HAP-1 (cell line): ENCODE measurements at regions not wholly inside any gene's neighbourhood (a gene's known extent, or its start where the extent isn't known, plus 50 kb on each side); places are given as distances from the start of the nearest gene placed in this dataset.
"Not testable (repeated sequence)": the region's sequence is repeated elsewhere in the genome, so short reads cannot be mapped to it uniquely, and the experiment has no call there.

Experiments used
- DNase-seq, 2 experiments: peaks; one replicate each; pipeline ENCODE4 v3.0.0-alpha.2; 2016 to 2020; ENCODE audit warnings: low spot score in 2 of 2
- H3K27me3 ChIP-seq: fragments of 250-450 bp; sonication (Bioruptor Pico); 2 replicates; pipeline ENCODE4 v1.5.1; 2020; ENCODE audit warnings: low read depth, mild to moderate bottlenecking, moderate library complexity
- H3K36me3 ChIP-seq: fragments of 250-450 bp; sonication (Bioruptor Pico); replicated peaks from 2 replicates; pipeline ENCODE4 v1.5.1; 2020; ENCODE audit warnings: mild to moderate bottlenecking
- H3K4me1 ChIP-seq: fragments of 250-450 bp; sonication (Bioruptor Pico); 2 replicates; pipeline ENCODE4 v1.5.1; 2020; ENCODE audit warnings: mild to moderate bottlenecking
- H3K4me3 ChIP-seq: fragments of 250-450 bp; sonication (Bioruptor Pico); 2 replicates; pipeline ENCODE4 v1.5.1; 2020; ENCODE audit warnings: mild to moderate bottlenecking, moderate library complexity
- H3K9me3 ChIP-seq: fragments of 250-450 bp; sonication (Bioruptor Pico); 2 replicates; pipeline ENCODE4 v1.5.1; 2020; ENCODE audit warnings: mild to moderate bottlenecking, moderate library complexity
- in situ Hi-C: fragments of 300-500 bp; cut with MboI; formaldehyde crosslinking; loops from 3 replicates; pipeline ENCODE4 v1.14.3; 2020; ENCODE audit warnings: low sequenced_read_pairs, inconsistent platforms, mixed read lengths

DNA sequence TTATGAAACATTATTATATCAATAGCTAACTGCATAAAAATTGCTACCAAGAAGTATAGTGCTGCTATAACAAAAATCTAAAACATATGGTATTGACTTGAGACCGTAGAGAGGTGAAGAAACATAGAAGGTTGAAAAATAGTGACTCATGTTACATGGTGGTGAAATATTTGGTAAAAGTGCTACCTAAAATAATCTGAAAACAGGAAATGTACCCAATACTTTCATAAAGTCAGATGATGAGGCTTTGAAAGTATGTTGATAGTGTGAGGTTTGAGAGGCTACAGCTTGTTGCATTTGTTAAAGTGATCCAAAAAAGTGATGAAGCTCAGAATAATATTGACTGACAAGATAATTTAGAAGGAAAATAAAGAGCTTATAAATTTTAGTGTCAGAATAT is 718.7 kb upstream of the SLC8A1 start:
- no peak overlapping the region for H3K4me3 ChIP-seq
- H3K4me1 ChIP-seq: no peaks in the 10 kb centered on the region
- H3K9me3 ChIP-seq: no peaks in the 10 kb centered on the region
- H3K36me3 ChIP-seq: no peaks in the 10 kb centered on the region
- no peaks in the 10 kb centered on the region for H3K27me3 ChIP-seq
- in situ Hi-C loops: no loop called here
- no peak for DNase-seq

DNA sequence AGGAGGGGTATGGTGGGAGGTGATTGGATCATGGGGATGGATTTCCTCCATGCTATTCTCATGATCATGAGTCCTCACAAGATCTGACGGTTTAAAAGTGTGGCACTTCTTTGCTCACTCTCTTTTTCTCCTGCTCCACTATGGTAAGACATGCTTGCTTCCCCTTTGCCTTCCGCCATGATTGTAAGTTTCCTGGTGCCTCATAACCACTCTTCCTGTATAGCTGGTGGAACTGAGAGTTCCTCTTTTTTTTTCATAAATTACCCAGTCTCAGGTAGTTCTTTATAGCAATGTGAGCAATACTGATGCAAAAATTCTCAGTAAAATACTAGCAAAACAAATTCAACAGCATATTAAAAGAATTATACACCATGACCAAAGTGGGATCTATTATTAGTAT is 728.5 kb upstream of the SLC8A1 start:
- Histone ChIP-seq H3K4me1 (no peaks in the 10 kb centered on the region), H3K9me3 (no peaks in the 10 kb centered on the region), H3K27me3 (no peaks in the 10 kb centered on the region), H3K4me3 (no peak overlapping the region), H3K36me3 (no peaks in the 10 kb centered on the region)
- DNase-seq: no peak
- in situ Hi-C loops: no loop called here

DNA sequence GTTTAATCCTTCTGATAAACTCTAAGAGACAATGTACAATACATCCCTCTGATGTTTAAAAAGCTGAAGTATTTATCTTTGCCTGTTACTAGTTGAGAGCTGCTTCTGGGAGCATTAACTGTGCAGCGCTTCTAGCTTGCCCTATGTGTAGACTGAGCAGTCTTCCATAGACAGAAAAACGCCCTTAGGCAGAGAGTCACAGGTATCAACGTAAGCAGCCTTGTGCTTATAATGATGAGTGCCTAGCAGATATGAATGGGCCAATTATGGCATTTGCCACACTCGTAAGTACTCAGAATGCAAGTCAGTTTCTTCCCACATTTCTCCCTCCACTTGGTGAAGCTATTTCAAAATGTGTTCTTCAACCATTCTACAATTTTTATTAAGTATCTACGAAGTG is 731.1 kb upstream of the SLC8A1 start:
- Histone ChIP-seq H3K27me3 (no peaks in the 10 kb centered on the region), H3K36me3 (no peaks in the 10 kb centered on the region), H3K9me3 (no peaks in the 10 kb centered on the region), H3K4me1 (no peaks in the 10 kb centered on the region), H3K4me3 (no peak overlapping the region)
- in situ Hi-C loops: no loop called here
- no peak for DNase-seq

DNA sequence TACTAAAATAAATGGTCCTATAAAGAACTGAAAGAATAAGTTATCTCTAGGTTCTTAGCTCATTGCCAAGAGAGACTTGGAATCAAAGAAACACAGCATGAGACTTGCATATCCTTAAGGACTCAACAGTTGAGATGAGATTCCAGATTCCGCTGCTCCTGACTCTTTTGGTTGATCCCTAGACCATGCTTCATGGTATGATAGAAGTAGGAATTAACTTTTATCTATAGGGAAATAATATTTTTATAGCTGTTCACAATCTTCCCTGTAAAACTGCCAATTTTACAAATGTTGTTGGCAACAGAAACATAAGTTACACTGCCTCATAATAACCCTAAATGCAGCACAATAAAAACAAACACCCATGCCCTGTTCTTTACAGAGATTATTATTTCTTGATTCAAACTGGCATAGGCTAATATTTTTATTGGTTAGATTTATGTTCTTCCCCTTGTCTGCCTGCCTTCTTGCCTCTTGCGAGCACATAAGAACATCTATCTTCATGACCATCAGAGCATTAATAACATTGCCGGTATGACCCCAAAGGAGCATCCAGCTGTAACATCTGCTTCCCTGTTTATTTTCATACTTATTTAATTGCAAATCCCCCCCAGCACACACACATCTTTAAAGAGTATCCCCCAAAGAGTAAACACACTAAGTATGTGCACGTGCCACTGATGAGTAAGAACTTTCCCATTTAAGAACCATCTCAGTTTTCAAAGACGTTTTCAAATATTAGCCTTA is 735.7 kb upstream of the SLC8A1 start:
- no peak for DNase-seq
- Histone ChIP-seq H3K9me3 (no peaks in the 10 kb centered on the region), H3K36me3 (no peaks in the 10 kb centered on the region), H3K27me3 (no peaks in the 10 kb centered on the region), H3K4me3 (no peak overlapping the region), H3K4me1 (no peaks in the 10 kb centered on the region)
- in situ Hi-C loops: no loop called here

DNA sequence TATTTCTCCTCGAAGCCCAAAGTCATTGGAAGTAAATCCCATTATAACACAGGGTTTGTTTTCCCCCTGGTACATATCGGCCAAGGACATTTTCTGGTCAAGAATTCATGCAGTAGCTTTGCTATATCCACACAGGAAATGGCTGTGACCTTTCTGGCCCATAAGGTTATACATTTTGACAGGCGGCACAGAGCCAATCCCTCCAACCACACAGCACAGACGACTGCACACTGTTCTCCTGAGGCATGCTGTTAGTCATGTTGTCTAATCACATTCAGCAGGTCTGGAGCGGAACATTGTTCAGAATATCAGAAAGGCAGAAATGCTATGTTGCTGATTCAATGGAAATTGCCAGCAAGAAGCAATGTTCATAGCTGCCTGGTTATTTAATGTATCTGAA is 742.3 kb upstream of the SLC8A1 start:
- Histone ChIP-seq H3K27me3 (no peaks in the 10 kb centered on the region), H3K9me3 (no peaks in the 10 kb centered on the region), H3K4me1 (no peaks in the 10 kb centered on the region), H3K36me3 (no peaks in the 10 kb centered on the region), H3K4me3 (no peak overlapping the region)
- DNase-seq: no peak
- in situ Hi-C loops: no loop called here

- H3K36me3 ChIP-seq: no peaks in the 10 kb centered on the region
- no peak overlapping the region for H3K4me3 ChIP-seq
- DNase-seq: no peak
- H3K9me3 ChIP-seq: no peaks in the 10 kb centered on the region
- in situ Hi-C loops: no loop called here
- H3K4me1 ChIP-seq: no peaks in the 10 kb centered on the region
- no peaks in the 10 kb centered on the region for H3K27me3 ChIP-seq
Observed at GRCh38 chr2:41197781-41198180, 745.9 kb upstream of the SLC8A1 start.

DNA sequence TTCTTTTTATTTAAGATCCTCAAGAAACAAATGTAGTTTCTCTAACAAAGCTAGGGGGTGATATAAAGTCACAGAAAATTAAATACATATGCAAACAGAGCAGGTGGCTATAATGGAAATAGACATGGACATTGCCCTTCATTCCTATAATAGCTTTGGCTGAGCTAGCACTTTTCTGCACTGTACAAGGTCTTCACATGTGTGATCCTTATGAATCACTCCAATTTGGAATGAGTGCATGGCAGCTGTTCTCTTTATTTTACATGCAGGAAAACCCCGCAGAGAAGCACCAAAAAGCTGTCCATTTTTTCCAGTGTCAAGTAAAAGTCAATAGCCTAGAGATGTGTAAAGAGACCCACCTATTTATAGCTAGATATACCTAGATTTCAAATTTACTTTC is 747.4 kb upstream of the SLC8A1 start:
- no peak for DNase-seq
- H3K27me3 ChIP-seq: no peaks in the 10 kb centered on the region
- no peaks in the 10 kb centered on the region for H3K4me1 ChIP-seq
- H3K36me3 ChIP-seq: no peaks in the 10 kb centered on the region
- no peaks in the 10 kb centered on the region for H3K9me3 ChIP-seq
- no peak overlapping the region for H3K4me3 ChIP-seq
- in situ Hi-C loops: no loop called here

DNA sequence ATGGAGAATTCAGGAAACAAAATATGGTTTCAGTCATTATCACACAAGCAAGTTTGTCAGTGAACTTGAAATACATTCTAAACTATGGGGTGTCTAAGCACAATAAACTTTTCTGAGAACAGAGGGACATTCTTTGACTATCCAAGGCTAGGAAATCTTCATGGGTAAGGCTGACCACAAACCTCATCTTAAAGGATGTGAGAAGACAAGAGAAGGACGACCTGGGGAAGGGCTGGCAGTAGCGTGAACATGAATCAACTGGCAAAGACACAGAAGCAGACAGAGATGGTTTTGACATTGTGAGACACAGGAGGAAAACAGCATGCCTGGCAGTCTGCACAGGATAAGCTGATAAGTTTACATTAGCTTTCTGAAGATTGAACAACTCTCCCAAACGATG is 752.4 kb upstream of the SLC8A1 start:
- Histone ChIP-seq H3K27me3 (no peaks in the 10 kb centered on the region), H3K36me3 (no peaks in the 10 kb centered on the region), H3K4me1 (no peaks in the 10 kb centered on the region), H3K9me3 (no peaks in the 10 kb centered on the region), H3K4me3 (no peak overlapping the region)
- no peak for DNase-seq
- in situ Hi-C loops: no loop called here

GRCh38 chr2:41206004-41206403 is 754.1 kb upstream of the SLC8A1 start:
- in situ Hi-C loops: no loop called here
- Histone ChIP-seq H3K9me3 (no peaks in the 10 kb centered on the region), H3K4me3 (no peak overlapping the region), H3K27me3 (no peaks in the 10 kb centered on the region), H3K4me1 (no peaks in the 10 kb centered on the region), H3K36me3 (no peaks in the 10 kb centered on the region)
- DNase-seq: no peak

DNA sequence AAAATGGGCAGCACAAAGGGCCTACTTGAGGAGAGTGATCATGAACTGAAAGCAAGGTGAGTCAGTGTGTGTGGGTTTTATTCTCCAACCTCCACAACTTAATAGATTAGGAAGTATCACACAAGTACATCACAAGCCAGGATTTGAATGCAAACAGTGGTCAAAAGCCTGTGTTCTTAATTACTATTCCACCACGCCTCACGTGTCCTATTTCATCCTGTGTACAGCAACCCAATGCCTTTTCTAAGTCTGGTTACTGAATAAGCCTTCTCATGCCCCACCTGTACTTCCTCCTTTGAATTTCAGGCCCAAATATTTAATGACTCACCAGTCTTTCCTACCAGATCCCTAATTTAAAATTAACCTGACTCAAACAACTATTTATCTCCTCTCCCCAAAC is 755.7 kb upstream of the SLC8A1 start:
- no peaks in the 10 kb centered on the region for H3K9me3 ChIP-seq
- H3K27me3 ChIP-seq: no peaks in the 10 kb centered on the region
- no peaks in the 10 kb centered on the region for H3K36me3 ChIP-seq
- no peaks in the 10 kb centered on the region for H3K4me1 ChIP-seq
- H3K4me3 ChIP-seq: no peak overlapping the region
- in situ Hi-C loops: no loop called here
- DNase-seq: no peak

DNA sequence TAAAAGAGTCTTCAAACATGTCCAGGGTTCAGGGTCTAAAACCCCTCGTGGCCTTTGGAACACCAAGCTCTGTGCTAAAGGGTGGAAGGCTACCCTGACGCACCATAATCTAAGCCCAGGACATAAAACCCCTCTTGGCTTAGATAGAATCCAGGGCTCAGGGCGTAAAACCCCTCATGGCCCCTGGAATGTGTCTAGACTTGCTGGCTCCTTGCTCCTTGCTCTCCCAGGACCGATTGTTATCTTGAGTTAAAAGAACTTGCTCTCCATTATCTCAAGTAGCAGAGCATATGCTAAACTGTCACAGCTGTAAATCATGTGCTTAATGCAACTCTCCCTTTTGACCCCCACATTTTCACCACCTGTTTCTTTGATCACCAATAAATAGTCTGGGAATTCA is 758.1 kb upstream of the SLC8A1 start:
- H3K27me3 ChIP-seq, H3K4me3 ChIP-seq, in situ Hi-C loops, H3K36me3 ChIP-seq, H3K4me1 ChIP-seq, DNase-seq, H3K9me3 ChIP-seq: not testable (repeated sequence)

DNA sequence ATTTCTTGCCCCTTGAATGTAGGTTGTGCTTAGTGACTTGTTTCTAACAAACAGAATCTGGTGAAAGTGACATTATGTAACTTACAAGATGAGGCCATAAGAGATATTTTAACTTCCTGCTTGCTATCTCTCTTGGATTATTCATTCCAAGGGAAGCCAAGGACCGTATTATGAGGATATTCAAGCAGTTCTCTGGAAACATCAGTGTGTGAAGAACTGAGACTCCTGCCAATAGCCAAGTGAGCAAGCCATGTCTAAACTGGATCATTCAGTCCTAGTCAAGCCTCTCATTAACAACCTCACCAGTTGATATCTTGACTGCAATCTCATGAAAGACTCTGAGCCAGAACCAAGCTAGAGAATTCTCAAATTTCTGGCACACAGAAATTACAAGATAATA is 765.1 kb upstream of the SLC8A1 start:
- H3K9me3 ChIP-seq: no peaks in the 10 kb centered on the region
- no peaks in the 10 kb centered on the region for H3K4me1 ChIP-seq
- H3K36me3 ChIP-seq: no peaks in the 10 kb centered on the region
- in situ Hi-C loops: no loop called here
- H3K4me3 ChIP-seq: no peak overlapping the region
- no peak for DNase-seq
- H3K27me3 ChIP-seq: no peaks in the 10 kb centered on the region

DNA sequence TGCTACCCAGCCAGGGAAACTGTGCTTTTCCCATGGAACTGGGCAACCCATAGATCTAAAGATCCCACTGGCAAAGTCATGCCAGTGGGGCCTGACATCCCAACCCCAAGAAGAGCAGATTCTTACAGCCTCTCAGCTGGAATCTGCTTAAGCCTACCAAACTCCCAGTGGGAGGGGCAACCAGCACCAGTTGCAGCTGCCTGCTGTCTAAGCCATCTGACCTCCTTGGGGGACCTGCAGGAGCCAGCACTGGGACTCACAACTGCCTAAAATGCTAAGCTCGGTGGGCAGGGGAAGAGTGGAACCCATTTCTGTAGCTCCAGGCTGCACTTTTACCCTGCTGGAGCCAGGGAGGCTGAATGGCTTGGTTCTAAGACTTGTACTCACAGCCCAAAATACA is 770.7 kb upstream of the SLC8A1 start:
- in situ Hi-C loops: no loop called here
- H3K36me3 ChIP-seq: no peaks in the 10 kb centered on the region
- no peaks in the 10 kb centered on the region for H3K4me1 ChIP-seq

GRCh38 chr2:41234093-41234492 is 782.2 kb upstream of the SLC8A1 start:
- H3K9me3 ChIP-seq: no peaks in the 10 kb centered on the region
- in situ Hi-C loops: no loop called here
- no peak for DNase-seq
- no peaks in the 10 kb centered on the region for H3K4me1 ChIP-seq
- H3K4me3 ChIP-seq: no peak overlapping the region
- no peaks in the 10 kb centered on the region for H3K36me3 ChIP-seq
- no peaks in the 10 kb centered on the region for H3K27me3 ChIP-seq

More for the DNA sequence above, 770.7 kb upstream of the SLC8A1 start:
- DNase-seq: no peak
- H3K27me3 ChIP-seq: no peaks in the 10 kb centered on the region
- H3K4me3 ChIP-seq: no peak overlapping the region
- no peaks in the 10 kb centered on the region for H3K9me3 ChIP-seq

DNA sequence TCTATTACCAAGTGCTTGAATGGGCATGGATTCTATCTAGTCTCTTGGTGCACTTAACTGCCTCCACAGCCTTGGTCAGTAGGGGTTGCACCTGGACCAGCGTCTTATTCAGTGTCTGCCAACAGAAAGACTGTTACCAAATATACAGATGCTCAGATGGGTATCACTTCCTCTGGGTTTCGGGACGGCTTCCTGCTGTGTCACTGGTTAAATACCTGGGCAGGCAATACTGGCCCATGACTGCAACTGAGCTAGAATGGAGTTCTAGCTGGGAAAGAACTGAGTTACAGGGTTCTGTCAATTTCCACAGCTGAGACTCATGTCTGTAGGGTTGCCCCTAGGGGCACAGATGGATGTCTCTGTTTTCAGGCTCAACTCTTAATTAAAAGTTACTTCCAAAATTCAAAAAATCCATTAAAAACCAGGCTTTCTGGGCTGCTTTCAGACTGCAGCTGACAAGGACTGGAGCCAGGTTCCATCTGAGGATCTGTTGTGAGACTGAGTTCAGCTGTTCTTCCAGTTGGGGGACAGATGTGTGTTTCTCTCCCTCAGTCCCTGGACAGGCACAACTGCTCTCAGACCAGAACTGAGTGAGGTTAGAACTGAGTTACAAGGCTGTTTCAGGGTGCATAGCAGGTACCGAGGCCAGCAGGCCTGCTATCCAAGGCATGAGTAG is 789.6 kb upstream of the SLC8A1 start:
- Histone ChIP-seq H3K9me3 (no peaks in the 10 kb centered on the region), H3K27me3 (no peaks in the 10 kb centered on the region), H3K4me1 (no peaks in the 10 kb centered on the region), H3K36me3 (no peaks in the 10 kb centered on the region), H3K4me3 (no peak overlapping the region)
- in situ Hi-C loops: no loop called here
- DNase-seq: no peak
